ENCODE measurements at regions not wholly inside any gene's neighbourhood (a gene's known extent, or its start where the extent isn't known, plus 50 kb on each side); places are given as distances from the start of the nearest gene placed in this dataset.

DNA sequence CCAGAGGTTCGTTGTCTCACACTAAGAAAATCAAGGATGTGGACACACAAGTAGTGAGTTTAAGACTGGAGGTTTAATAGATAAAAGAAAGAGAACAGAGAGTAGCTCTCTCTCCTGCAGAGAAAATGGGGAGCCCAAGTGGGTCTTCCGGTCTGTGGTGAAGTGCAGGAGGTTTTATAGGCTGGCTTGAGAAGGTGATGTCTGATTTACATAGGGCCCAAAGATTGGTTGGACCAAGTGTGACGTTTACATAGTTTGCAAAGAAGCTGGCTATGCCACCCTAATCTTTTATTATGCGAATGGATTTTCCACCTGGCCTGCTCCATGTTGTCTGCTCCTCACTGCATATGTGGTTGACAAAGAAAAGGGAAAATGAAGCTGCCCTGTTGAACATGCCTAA is 430.4 kb upstream of the TRIB2 start:
- DNase-seq (ENCODE audit: low spot score): no peak
- H3K27ac Mint-ChIP-seq: no peak overlapping the region
- Histone ChIP-seq H3K4me2 (no peak overlapping the region), H3K27ac (no peak overlapping the region), H3K9me3 (ENCODE audit: low read depth) (no peaks in the 10 kb centered on the region), H2AFZ (replicated peaks) (no peak overlapping the region), H4K20me1 (ENCODE audit: low read depth) (no peaks in the 10 kb centered on the region), H3F3A (ENCODE audit: low read depth) (no peaks in the 10 kb centered on the region), H3K27me3 (no peaks in the 10 kb centered on the region), H3K4me3 (no peak overlapping the region), H3K79me2 (ENCODE audit: low read depth) (no peaks in the 10 kb centered on the region), H3K4me1 (no peaks in the 10 kb centered on the region), H3K9ac (no peak overlapping the region), H3K36me3 (no peaks in the 10 kb centered on the region)
- no peaks in the 10 kb centered on the region for H3K36me3 Mint-ChIP-seq
- H3K9me3 Mint-ChIP-seq: peaks cover 3% of the 10 kb centered on the region
- H3K4me1 Mint-ChIP-seq: no peaks in the 10 kb centered on the region
- H3K4me3 Mint-ChIP-seq: no peak overlapping the region
- H3K27me3 Mint-ChIP-seq (ENCODE audit: insufficient read depth, low read depth): no peaks in the 10 kb centered on the region
- TF ChIP-seq, protein P1, sequence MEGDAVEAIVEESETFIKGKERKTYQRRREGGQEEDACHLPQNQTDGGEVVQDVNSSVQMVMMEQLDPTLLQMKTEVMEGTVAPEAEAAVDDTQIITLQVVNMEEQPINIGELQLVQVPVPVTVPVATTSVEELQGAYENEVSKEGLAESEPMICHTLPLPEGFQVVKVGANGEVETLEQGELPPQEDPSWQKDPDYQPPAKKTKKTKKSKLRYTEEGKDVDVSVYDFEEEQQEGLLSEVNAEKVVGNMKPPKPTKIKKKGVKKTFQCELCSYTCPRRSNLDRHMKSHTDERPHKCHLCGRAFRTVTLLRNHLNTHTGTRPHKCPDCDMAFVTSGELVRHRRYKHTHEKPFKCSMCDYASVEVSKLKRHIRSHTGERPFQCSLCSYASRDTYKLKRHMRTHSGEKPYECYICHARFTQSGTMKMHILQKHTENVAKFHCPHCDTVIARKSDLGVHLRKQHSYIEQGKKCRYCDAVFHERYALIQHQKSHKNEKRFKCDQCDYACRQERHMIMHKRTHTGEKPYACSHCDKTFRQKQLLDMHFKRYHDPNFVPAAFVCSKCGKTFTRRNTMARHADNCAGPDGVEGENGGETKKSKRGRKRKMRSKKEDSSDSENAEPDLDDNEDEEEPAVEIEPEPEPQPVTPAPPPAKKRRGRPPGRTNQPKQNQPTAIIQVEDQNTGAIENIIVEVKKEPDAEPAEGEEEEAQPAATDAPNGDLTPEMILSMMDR (IDR thresholded peaks at IDR 0.05): no peak
- TF ChIP-seq EZH2phosphoT487 (IDR thresholded peaks at IDR 0.05) (no peak), EZH2 (IDR thresholded peaks at IDR 0.05) (no peak)

DNA sequence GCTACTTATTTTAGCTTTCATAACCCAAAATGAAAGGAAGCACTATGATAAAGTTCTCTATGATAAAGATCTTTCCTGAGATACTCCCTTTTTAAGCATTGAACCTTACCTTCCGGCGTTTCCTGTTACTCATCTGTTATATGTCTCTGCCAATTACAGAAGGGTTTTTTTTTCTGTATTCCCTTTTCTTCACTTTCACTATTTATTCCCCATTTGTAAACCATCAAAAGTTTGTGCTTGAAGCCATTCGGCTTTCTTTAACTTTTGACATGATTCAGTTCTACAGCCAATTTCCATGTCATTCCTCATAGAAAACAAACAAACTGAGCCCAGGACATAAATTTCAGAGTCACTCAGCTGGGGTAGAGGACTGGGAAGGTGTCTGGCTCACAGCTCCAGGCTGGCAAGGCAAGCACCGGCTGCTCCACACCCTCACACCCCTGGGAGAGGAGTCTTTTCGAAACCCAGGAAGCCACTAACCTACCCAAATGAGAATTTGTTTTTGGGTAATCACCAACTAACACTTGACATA is 429.4 kb upstream of the TRIB2 start:
- H3K4me3 ChIP-seq: no peak overlapping the region
- no peaks in the 10 kb centered on the region for H3K4me1 Mint-ChIP-seq
- no peak overlapping the region for H3K27ac ChIP-seq
- no peaks in the 10 kb centered on the region for H3K27me3 Mint-ChIP-seq (ENCODE audit: insufficient read depth, low read depth)
- no peaks in the 10 kb centered on the region for H3K27me3 ChIP-seq
- no peak overlapping the region for H3K9ac ChIP-seq
- no peak for DNase-seq (ENCODE audit: low spot score)
- peaks cover 3% of the 10 kb centered on the region for H3K9me3 Mint-ChIP-seq
- H3K36me3 ChIP-seq: no peaks in the 10 kb centered on the region
- H3K27ac Mint-ChIP-seq: no peak overlapping the region
- H3K9me3 ChIP-seq (ENCODE audit: low read depth): no peaks in the 10 kb centered on the region
- no peak overlapping the region for H3K4me3 Mint-ChIP-seq
- no peaks in the 10 kb centered on the region for H3K79me2 ChIP-seq (ENCODE audit: low read depth)
- H3K4me1 ChIP-seq: no peaks in the 10 kb centered on the region
- no peak for TF ChIP-seq EZH2 (IDR thresholded peaks at IDR 0.05)
- TF ChIP-seq, protein P1 (IDR thresholded peaks at IDR 0.05): no peak
- no peak for TF ChIP-seq EZH2phosphoT487 (IDR thresholded peaks at IDR 0.05)
- H3K4me2 ChIP-seq: no peak overlapping the region
- H3K36me3 Mint-ChIP-seq: no peaks in the 10 kb centered on the region
- no peaks in the 10 kb centered on the region for H4K20me1 ChIP-seq (ENCODE audit: low read depth)
- no peaks in the 10 kb centered on the region for H3F3A ChIP-seq (ENCODE audit: low read depth)
- H2AFZ ChIP-seq (replicated peaks): no peak overlapping the region

DNA sequence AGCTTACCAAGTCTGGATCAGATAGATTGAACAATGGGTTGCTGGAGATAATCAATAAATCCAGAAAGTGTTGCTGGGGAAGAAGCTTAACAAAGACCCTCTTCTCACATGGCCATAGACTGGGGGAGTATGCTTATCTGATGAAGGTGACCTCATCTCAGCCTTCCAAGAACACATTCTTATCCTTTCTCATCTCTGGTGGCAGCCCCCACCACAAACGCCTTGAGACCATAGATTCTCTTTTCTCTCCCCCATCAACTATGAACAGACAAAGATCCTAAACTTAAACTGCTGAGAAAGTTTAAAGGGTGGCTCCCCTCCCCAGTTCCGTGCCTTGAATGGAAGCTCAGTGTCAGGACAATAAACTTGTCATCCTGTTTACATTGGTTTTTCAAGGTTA is 428.7 kb upstream of the TRIB2 start:
- Histone ChIP-seq H3K4me2 (no peak overlapping the region), H3K36me3 (no peaks in the 10 kb centered on the region), H3K9ac (no peak overlapping the region), H3K27me3 (no peaks in the 10 kb centered on the region), H3K79me2 (ENCODE audit: low read depth) (no peaks in the 10 kb centered on the region), H2AFZ (replicated peaks) (no peak overlapping the region), H4K20me1 (ENCODE audit: low read depth) (no peaks in the 10 kb centered on the region), H3K4me3 (no peak overlapping the region), H3K9me3 (ENCODE audit: low read depth) (no peaks in the 10 kb centered on the region), H3K4me1 (no peaks in the 10 kb centered on the region), H3F3A (ENCODE audit: low read depth) (no peaks in the 10 kb centered on the region), H3K27ac (no peak overlapping the region)
- Mint-ChIP-seq H3K36me3 (no peaks in the 10 kb centered on the region), H3K4me1 (no peaks in the 10 kb centered on the region), H3K4me3 (no peak overlapping the region), H3K27ac (no peak overlapping the region), H3K9me3 (peaks cover 3% of the 10 kb centered on the region), H3K27me3 (ENCODE audit: insufficient read depth, low read depth) (no peaks in the 10 kb centered on the region)
- no peak for DNase-seq (ENCODE audit: low spot score)
- TF ChIP-seq EZH2phosphoT487 (IDR thresholded peaks at IDR 0.05): no peak
- TF ChIP-seq, protein P1 (IDR thresholded peaks at IDR 0.05): no peak
- TF ChIP-seq EZH2 (IDR thresholded peaks at IDR 0.05): no peak
